ENCODE measurements at regions not wholly inside any gene's neighbourhood (a gene's known extent, or its start where the extent isn't known, plus 50 kb on each side); places are given as distances from the start of the nearest gene placed in this dataset.

DNA sequence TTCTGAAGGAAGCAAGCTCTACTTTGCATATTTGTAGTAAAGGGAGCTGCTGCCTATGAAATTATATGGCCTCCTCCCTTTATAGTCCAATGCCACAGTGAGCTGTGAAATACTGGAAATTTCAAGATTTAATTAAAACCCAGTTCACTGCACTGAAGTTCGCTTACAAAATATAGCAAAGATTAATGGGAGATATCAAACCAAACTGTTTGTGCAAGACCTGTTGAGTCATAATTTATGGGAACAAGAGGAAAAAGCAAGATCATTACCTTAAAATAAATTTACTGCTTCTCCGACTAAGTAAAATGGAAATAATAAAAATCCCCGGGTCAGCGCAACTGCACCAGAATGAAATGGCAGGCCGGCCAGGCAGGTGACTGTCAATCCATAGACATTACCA, 215.5 kb upstream of the RAB6C start:
- Histone ChIP-seq H3K9ac (ENCODE audit: low read depth in 1 of 2, low read length in 2 of 2) (no peak overlapping the region), H3K36me3 (ENCODE audit: control insufficient read depth in 4 of 4, insufficient read depth in 3 of 4, low read depth in 1 of 4, low read length in 3 of 4) (no peaks in the 10 kb centered on the region), H3K27ac (ENCODE audit: low read depth in 1 of 2, low read length in 2 of 2) (no peak overlapping the region), H3K4me3 (ENCODE audit: low read depth in 1 of 3, low read length in 3 of 3) (no peak overlapping the region), H3K27me3 (ENCODE audit: control insufficient read depth in 4 of 4, insufficient read depth in 4 of 4, low read length in 3 of 4) (no peaks in the 10 kb centered on the region), H3K4me1 (ENCODE audit: control insufficient read depth in 4 of 4, insufficient read depth in 4 of 4, low read length in 3 of 4) (no peaks in the 10 kb centered on the region), H3K9me3 (ENCODE audit: control insufficient read depth in 4 of 4, low read length in 3 of 4) (no peaks in the 10 kb centered on the region)
- DNase-seq (ENCODE audit: low spot score), result no peak
- TF ChIP-seq JUND (IDR thresholded peaks at IDR 0.05) (no peak), HNF4A (conservative IDR thresholded peaks at IDR 0.05) (no peak), FOXA1 (IDR thresholded peaks at IDR 0.05) (no peak)
- TF ChIP-seq, protein P1, sequence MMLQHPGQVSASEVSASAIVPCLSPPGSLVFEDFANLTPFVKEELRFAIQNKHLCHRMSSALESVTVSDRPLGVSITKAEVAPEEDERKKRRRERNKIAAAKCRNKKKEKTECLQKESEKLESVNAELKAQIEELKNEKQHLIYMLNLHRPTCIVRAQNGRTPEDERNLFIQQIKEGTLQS (IDR thresholded peaks at IDR 0.05), result no peak
- TF ChIP-seq, protein P2, sequence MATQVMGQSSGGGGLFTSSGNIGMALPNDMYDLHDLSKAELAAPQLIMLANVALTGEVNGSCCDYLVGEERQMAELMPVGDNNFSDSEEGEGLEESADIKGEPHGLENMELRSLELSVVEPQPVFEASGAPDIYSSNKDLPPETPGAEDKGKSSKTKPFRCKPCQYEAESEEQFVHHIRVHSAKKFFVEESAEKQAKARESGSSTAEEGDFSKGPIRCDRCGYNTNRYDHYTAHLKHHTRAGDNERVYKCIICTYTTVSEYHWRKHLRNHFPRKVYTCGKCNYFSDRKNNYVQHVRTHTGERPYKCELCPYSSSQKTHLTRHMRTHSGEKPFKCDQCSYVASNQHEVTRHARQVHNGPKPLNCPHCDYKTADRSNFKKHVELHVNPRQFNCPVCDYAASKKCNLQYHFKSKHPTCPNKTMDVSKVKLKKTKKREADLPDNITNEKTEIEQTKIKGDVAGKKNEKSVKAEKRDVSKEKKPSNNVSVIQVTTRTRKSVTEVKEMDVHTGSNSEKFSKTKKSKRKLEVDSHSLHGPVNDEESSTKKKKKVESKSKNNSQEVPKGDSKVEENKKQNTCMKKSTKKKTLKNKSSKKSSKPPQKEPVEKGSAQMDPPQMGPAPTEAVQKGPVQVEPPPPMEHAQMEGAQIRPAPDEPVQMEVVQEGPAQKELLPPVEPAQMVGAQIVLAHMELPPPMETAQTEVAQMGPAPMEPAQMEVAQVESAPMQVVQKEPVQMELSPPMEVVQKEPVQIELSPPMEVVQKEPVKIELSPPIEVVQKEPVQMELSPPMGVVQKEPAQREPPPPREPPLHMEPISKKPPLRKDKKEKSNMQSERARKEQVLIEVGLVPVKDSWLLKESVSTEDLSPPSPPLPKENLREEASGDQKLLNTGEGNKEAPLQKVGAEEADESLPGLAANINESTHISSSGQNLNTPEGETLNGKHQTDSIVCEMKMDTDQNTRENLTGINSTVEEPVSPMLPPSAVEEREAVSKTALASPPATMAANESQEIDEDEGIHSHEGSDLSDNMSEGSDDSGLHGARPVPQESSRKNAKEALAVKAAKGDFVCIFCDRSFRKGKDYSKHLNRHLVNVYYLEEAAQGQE (IDR thresholded peaks at IDR 0.05), result no peak
- TF ChIP-seq, protein P3, sequence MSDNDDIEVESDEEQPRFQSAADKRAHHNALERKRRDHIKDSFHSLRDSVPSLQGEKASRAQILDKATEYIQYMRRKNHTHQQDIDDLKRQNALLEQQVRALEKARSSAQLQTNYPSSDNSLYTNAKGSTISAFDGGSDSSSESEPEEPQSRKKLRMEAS (IDR thresholded peaks at IDR 0.05), result no peak
- 83% methylated on average over 5 of the region's 5 CpGs for WGBS

DNA sequence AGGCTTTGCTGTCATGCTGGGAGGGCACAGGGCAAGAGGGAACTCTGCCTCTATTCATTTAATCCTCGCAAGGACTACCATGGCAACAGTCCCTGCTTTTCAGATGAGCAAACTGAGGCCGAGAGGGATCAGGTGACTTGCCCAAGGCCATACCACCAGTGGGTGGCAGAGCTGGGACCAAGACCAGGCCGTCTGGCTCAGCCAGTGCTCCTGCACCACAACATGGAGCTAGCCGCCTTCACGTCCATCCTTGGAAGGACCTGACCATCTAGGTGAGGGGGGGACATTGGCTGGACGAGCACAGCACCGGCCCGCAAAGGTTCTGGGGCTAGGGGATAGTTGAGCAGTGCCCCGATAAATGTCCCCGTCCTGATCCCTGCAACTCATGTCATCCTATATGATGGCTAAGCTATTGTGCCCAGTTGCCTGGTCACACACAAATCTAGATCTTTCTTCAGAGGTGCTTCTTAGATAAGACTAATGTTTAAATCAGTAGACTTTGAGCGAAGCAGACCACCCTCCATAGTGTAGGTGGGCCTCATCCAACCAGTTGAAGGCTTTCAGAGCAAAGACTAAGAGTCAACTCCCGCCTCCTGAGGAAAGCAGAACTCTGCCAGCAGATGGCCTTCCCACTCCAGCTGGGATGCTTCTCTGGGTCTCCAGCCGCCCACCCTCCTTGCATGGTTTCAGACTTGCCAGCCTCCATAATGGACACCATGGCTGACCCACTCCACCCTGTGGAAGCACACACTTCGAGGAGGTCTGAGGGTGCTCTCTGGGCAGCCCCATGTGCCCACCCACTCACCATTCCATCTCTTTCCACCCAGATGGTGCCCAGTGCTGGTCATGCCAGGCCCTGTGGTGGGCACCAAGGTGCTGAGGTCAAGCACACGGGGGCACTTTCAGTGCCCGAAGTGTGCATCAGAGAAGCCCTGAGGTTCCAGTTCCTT, 214.8 kb upstream of the RAB6C start:
- no peaks in the 10 kb centered on the region for H3K27me3 ChIP-seq (ENCODE audit: control insufficient read depth in 4 of 4, insufficient read depth in 4 of 4, low read length in 3 of 4)
- H3K4me1 ChIP-seq (ENCODE audit: control insufficient read depth in 4 of 4, insufficient read depth in 4 of 4, low read length in 3 of 4), result no peaks in the 10 kb centered on the region
- TF ChIP-seq, protein P2 (IDR thresholded peaks at IDR 0.05), result no peak
- TF ChIP-seq, protein P4, sequence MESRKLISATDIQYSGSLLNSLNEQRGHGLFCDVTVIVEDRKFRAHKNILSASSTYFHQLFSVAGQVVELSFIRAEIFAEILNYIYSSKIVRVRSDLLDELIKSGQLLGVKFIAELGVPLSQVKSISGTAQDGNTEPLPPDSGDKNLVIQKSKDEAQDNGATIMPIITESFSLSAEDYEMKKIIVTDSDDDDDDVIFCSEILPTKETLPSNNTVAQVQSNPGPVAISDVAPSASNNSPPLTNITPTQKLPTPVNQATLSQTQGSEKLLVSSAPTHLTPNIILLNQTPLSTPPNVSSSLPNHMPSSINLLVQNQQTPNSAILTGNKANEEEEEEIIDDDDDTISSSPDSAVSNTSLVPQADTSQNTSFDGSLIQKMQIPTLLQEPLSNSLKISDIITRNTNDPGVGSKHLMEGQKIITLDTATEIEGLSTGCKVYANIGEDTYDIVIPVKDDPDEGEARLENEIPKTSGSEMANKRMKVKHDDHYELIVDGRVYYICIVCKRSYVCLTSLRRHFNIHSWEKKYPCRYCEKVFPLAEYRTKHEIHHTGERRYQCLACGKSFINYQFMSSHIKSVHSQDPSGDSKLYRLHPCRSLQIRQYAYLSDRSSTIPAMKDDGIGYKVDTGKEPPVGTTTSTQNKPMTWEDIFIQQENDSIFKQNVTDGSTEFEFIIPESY (IDR thresholded peaks at IDR 0.05), result no peak
- WGBS, result 84% methylated on average over 16 of the region's 16 CpGs
- no peak overlapping the region for H3K27ac ChIP-seq (ENCODE audit: low read depth in 1 of 2, low read length in 2 of 2)
- H3K9ac ChIP-seq (ENCODE audit: low read depth in 1 of 2, low read length in 2 of 2), result no peak overlapping the region
- peak; percentile 22 for DNase-seq (ENCODE audit: low spot score)
- no peaks in the 10 kb centered on the region for H3K36me3 ChIP-seq (ENCODE audit: control insufficient read depth in 4 of 4, insufficient read depth in 3 of 4, low read depth in 1 of 4, low read length in 3 of 4)
- H3K4me3 ChIP-seq (ENCODE audit: low read depth in 1 of 3, low read length in 3 of 3), result no peak overlapping the region
- H3K9me3 ChIP-seq (ENCODE audit: control insufficient read depth in 4 of 4, low read length in 3 of 4), result no peaks in the 10 kb centered on the region

Data from liver (tissue), 7 donors.